ENCODE measurements at regions not wholly inside any gene's neighbourhood (a gene's known extent, or its start where the extent isn't known, plus 50 kb on each side); places are given as distances from the start of the nearest gene placed in this dataset.
"Not testable (repeated sequence)": the region's sequence is repeated elsewhere in the genome, so short reads cannot be mapped to it uniquely, and the experiment has no call there.

- no peak for DNase-seq (ENCODE audit: low spot score in 2 of 2)
- H3K4me3 ChIP-seq (ENCODE audit: low read depth, poor library complexity, severe bottlenecking) = no peak overlapping the region
- intact Hi-C loops (cut with DNase I; ENCODE audit: low total_unique reads) = no loop called here
- 64 to 74% methylated on average over 1 of the region's 1 CpG for WGBS, 2 donors
- TF ChIP-seq POLR2A (IDR thresholded peaks at IDR 0.05) = no peak
- TF ChIP-seq, protein P1, sequence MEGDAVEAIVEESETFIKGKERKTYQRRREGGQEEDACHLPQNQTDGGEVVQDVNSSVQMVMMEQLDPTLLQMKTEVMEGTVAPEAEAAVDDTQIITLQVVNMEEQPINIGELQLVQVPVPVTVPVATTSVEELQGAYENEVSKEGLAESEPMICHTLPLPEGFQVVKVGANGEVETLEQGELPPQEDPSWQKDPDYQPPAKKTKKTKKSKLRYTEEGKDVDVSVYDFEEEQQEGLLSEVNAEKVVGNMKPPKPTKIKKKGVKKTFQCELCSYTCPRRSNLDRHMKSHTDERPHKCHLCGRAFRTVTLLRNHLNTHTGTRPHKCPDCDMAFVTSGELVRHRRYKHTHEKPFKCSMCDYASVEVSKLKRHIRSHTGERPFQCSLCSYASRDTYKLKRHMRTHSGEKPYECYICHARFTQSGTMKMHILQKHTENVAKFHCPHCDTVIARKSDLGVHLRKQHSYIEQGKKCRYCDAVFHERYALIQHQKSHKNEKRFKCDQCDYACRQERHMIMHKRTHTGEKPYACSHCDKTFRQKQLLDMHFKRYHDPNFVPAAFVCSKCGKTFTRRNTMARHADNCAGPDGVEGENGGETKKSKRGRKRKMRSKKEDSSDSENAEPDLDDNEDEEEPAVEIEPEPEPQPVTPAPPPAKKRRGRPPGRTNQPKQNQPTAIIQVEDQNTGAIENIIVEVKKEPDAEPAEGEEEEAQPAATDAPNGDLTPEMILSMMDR (IDR thresholded peaks at IDR 0.05) = no peak
Measured at GRCh38 chr1:55519276-55519675, 304.1 kb upstream of the USP24 start.

DNA sequence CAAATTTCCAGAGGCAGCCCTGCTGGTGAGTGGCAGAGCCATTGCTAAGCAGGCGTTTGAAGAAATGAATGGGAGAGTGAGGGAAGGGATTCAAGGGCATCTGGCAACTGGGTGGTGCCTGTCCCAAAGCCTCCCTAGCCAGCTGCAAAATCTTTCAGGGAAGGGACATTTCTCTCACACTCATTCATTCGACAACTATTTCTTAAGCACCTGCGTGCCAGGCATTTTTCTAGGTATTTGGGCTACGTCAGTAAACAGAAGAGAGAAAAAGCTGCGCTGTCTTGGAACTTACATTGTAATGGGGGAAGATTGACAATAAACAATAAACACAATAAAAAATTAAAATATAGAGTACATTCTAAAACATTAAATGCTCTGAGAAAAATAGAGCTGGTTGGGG is 301.9 kb upstream of the USP24 start:
- intact Hi-C loops (cut with DNase I; ENCODE audit: low total_unique reads) = no loop called here
- WGBS, 2 donors = 75 to 93% methylated on average over 5 of the region's 5 CpGs
- no peak for TF ChIP-seq POLR2A (IDR thresholded peaks at IDR 0.05)
- TF ChIP-seq, protein P1 (IDR thresholded peaks at IDR 0.05) = no peak
- H3K4me3 ChIP-seq (ENCODE audit: low read depth, poor library complexity, severe bottlenecking) = no peak overlapping the region
- no peak for DNase-seq (ENCODE audit: low spot score in 2 of 2)

GRCh38 chr1:55514571-55514970 is 299.4 kb upstream of the USP24 start:
- WGBS, 2 donors = 62 to 81% methylated on average over 4 of the region's 4 CpGs

DNA sequence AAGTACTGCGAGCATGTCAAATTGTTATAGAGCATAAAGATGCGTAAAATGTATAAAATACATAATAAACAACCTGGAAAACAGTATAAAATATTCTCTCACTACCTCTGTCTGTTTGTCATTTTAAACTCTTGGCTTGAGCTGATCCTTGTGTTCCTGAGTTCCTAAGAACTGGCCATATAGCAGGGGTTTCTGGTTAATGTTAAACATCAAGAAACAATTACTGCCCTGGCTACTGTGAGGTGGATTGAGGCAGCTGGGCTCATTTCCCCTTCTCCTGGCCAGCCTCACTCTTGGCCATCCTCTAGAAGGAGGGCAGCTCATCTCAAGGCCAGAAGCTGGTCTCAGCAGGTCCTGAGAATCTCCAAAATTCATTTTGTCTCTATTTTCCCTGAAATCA is 297.3 kb upstream of the USP24 start:
- intact Hi-C loops (cut with DNase I; ENCODE audit: low total_unique reads) = no loop called here
- no peak for DNase-seq (ENCODE audit: low spot score in 2 of 2)
- WGBS, 2 donors = 94 to 97% methylated on average over 2 of the region's 2 CpGs
- no peak for TF ChIP-seq POLR2A (IDR thresholded peaks at IDR 0.05)
- TF ChIP-seq, protein P1 (IDR thresholded peaks at IDR 0.05) = no peak
- no peak overlapping the region for H3K4me3 ChIP-seq (ENCODE audit: low read depth, poor library complexity, severe bottlenecking)

More at GRCh38 chr1:55514571-55514970, 299.4 kb upstream of the USP24 start:
- DNase-seq (ENCODE audit: low spot score in 2 of 2); intact Hi-C loops (cut with DNase I; ENCODE audit: low total_unique reads); H3K4me3 ChIP-seq (ENCODE audit: low read depth, poor library complexity, severe bottlenecking): not testable (repeated sequence)

DNA sequence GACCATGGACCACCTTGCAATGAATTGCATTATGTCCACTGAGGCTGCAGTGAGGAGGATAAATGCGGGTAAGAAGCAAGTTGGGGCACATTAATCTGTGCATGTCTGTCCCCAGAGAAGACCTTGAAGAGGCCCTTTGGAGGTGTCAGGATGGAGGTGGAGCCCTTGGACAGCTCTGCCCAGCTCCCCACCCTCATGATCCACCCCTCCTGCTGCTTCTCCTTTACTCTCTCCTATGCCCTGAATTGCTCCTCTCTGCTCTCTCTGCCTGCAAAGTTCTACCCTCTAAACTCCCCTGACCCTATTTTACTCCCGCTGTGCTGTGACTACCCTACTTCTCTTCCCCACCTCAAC is 292.4 kb upstream of the USP24 start:
- TF ChIP-seq, protein P1 (IDR thresholded peaks at IDR 0.05) = no peak
- no peak for TF ChIP-seq POLR2A (IDR thresholded peaks at IDR 0.05)
- intact Hi-C loops (cut with DNase I; ENCODE audit: low total_unique reads) = no loop called here
- H3K4me3 ChIP-seq (ENCODE audit: low read depth, poor library complexity, severe bottlenecking) = no peak overlapping the region
- no peak for DNase-seq (ENCODE audit: low spot score in 2 of 2)
- 79 to 80% methylated on average over 2 of the region's 2 CpGs for WGBS, 2 donors

DNA sequence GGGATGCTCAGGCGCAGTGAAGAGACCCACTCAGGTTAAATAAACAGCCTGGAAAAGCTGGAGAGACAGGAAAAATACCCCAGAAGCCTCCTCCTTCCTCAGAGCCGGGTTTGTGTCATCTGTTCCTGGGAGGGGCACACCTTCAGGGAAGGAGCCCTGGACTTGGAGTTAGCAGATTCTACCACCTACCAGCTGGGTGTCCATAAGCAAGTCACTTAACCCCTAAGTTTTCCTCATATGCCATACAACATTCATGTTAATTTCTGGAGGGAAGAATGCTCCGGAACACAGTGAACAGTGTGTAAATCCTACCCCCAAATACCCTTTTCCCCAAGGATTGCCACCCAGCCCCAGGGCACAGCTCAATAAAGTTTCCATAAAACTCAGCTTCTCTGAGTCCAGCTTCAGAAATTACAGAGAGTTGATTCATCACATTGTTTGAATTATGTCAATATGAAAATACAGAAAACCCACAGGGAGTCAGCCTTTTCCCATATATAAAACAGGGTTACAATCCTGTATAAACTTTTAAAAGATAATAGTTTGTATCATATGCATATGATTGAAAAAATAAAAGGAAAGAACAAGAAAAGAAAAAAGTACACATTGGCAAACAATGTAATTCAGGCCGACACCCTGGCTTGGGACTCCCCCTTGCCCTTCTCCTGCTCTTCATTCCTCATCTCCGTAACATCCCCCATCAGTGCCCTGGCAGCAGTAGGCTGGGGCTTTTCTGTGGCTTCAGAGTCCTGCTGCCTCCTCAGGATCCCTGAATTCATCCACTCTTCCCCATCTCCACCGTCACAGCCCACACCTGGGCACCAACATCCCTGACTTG is 291.8 kb upstream of the USP24 start:
- TF ChIP-seq POLR2A (IDR thresholded peaks at IDR 0.05) = no peak
- TF ChIP-seq, protein P1 (IDR thresholded peaks at IDR 0.05) = no peak
- intact Hi-C loops (cut with DNase I; ENCODE audit: low total_unique reads) = no loop called here
- 61% methylated on average over 6 of the region's 6 CpGs for WGBS, 2 donors
- H3K4me3 ChIP-seq (ENCODE audit: low read depth, poor library complexity, severe bottlenecking) = no peak overlapping the region
- DNase-seq (ENCODE audit: low spot score in 2 of 2) = no peak

Measured in lower leg skin (tissue), 4 donors.